OCI-LY7 (cell line): ENCODE measurements at regions not wholly inside any gene's neighbourhood (a gene's known extent, or its start where the extent isn't known, plus 50 kb on each side); places are given as distances from the start of the nearest gene placed in this dataset.

Experiments
- CTCF ChIP-seq: fragments of 200-600 bp; sonication (generic); conservative IDR thresholded peaks from 2 replicates; pipeline ENCODE4 v1.5.1; 2014; ENCODE audit warnings: mild to moderate bottlenecking, antibody characterized with exemption, low read length, moderate library complexity, mixed read lengths
- EZH2phosphoT487 ChIP-seq: fragments of 200-600 bp; sonication (generic); IDR thresholded peaks from 2 replicates; pipeline ENCODE4 v1.6.1; 2018; ENCODE audit warnings: low read depth, borderline replicate concordance, mild to moderate bottlenecking, mixed run types, antibody characterized with exemption, low read length, moderate library complexity, mixed read lengths

GRCh38 chrY:19042306-19042958, 268.9 kb upstream of the HSFY2 start:
- no peak for TF ChIP-seq CTCF
- no peak for TF ChIP-seq EZH2phosphoT487
